Keratinocyte (primary cell): ENCODE measurements at regions not wholly inside any gene's neighbourhood (a gene's known extent, or its start where the extent isn't known, plus 50 kb on each side); places are given as distances from the start of the nearest gene placed in this dataset.

Experiments
- DNase-seq: peaks from one replicate; pipeline ENCODE4 v3.0.0-alpha.2; 2011; ENCODE audit warnings: low read depth, missing footprints, low spot score
- FAIRE-seq: peaks from 2 replicates; lab custom pipeline; 2011; peaks lifted over from hg19 to GRCh38; lab: Jason Lieb, UNC
- H2AFZ ChIP-seq: 2 replicates; pipeline ENCODE4 v1.6.0; 2012; ENCODE audit warnings: low read length, control low read depth, inconsistent platforms; ENCODE audit not compliant: control insufficient read depth
- H3K27ac ChIP-seq: 2 replicates; pipeline ENCODE4 v1.5.1; 2011; ENCODE audit warnings: low read length; ENCODE audit not compliant: control insufficient read depth, insufficient read depth
- H3K27me3 ChIP-seq: 3 replicates; pipeline ENCODE4 v1.6.0; 2011; ENCODE audit warnings: low read length; ENCODE audit not compliant: control insufficient read depth, insufficient read depth; ENCODE audit errors: extremely low read depth
- H3K36me3 ChIP-seq, 2 experiments: 2 replicates in 1 of 2; 3 replicates in 1 of 2; pipeline ENCODE4 v1.5.1; 2011; ENCODE audit warnings: low read length in 2 of 2, mild to moderate bottlenecking in 1 of 2; ENCODE audit not compliant: control insufficient read depth in 2 of 2, insufficient read depth in 2 of 2; ENCODE audit errors: extremely low read depth in 1 of 2
- H3K4me1 ChIP-seq: 3 replicates; pipeline ENCODE4 v1.5.1; 2011; ENCODE audit warnings: low read length; ENCODE audit not compliant: control insufficient read depth, insufficient read depth; ENCODE audit errors: extremely low read depth
- H3K4me2 ChIP-seq: 3 replicates; pipeline ENCODE4 v1.6.0; 2011; ENCODE audit warnings: low read depth, low read length; ENCODE audit not compliant: control insufficient read depth, insufficient read depth; ENCODE audit errors: extremely low read depth
- H3K4me3 ChIP-seq, 3 experiments: fragments of 200-600 bp in 1 of 3; sonication (generic) in 1 of 3; 2 replicates in 2 of 3; 3 replicates in 1 of 3; pipeline ENCODE4 v1.5.1; 2011 to 2016; ENCODE audit warnings: low read length in 3 of 3, mild to moderate bottlenecking in 3 of 3, control low read depth in 2 of 3, inconsistent platforms in 1 of 3, low read depth in 1 of 3, mixed read lengths in 1 of 3, mixed run types in 1 of 3, moderate library complexity in 1 of 3; ENCODE audit not compliant: control insufficient read depth in 2 of 3, insufficient read depth in 2 of 3; ENCODE audit errors: extremely low read depth in 1 of 3
- H3K79me2 ChIP-seq: 2 replicates; pipeline ENCODE4 v1.6.0; 2012; ENCODE audit warnings: low read length; ENCODE audit not compliant: control insufficient read depth, insufficient read depth
- H3K9ac ChIP-seq: 3 replicates; pipeline ENCODE4 v1.6.0; 2011; ENCODE audit warnings: low read length; ENCODE audit not compliant: control insufficient read depth, insufficient read depth; ENCODE audit errors: extremely low read depth
- H3K9me1 ChIP-seq: 3 replicates; pipeline ENCODE4 v1.6.0; 2011; ENCODE audit warnings: low read length; ENCODE audit not compliant: control insufficient read depth, insufficient read depth; ENCODE audit errors: extremely low read depth
- H3K9me3 ChIP-seq: 2 replicates; pipeline ENCODE4 v1.5.1; 2012; ENCODE audit warnings: low read depth, low read length; ENCODE audit not compliant: control insufficient read depth
- H4K20me1 ChIP-seq: 3 replicates; pipeline ENCODE4 v1.6.0; 2011; ENCODE audit warnings: low read length; ENCODE audit not compliant: control insufficient read depth, insufficient read depth; ENCODE audit errors: extremely low read depth
- CTCF ChIP-seq, 3 experiments: IDR thresholded peaks in 1 of 3; conservative IDR thresholded peaks in 1 of 3; optimal IDR thresholded peaks in 1 of 3; 2 replicates in 2 of 3; 3 replicates in 1 of 3; pipeline versions ENCODE3 to v1.5.1; 2011; ENCODE audit warnings: low read length in 3 of 3, mild to moderate bottlenecking in 3 of 3, moderate library complexity in 2 of 3, control low read depth in 1 of 3, inconsistent platforms in 1 of 3; ENCODE audit not compliant: insufficient read depth in 2 of 3; ENCODE audit errors: extremely low read depth in 1 of 3
- EZH2 ChIP-seq: IDR thresholded peaks from one replicate; pipeline ENCODE4 v1.6.1; 2012; ENCODE audit warnings: inconsistent platforms, mild to moderate bottlenecking, low read length, moderate library complexity
- dilution Hi-C: fragments of 300-500 bp; cut with MboI; formaldehyde crosslinking; loops from one replicate; pipeline ENCODE4 v1.7.0; 2020; ENCODE audit warnings: low sequenced_read_pairs; ENCODE audit not compliant: extremely low pct_ligation_motif_present

- peak; percentile 9 for FAIRE-seq
These were observed 108.5 kb downstream of the ASB7 start for GRCh38 chr15:100710744-100711515.

DNA sequence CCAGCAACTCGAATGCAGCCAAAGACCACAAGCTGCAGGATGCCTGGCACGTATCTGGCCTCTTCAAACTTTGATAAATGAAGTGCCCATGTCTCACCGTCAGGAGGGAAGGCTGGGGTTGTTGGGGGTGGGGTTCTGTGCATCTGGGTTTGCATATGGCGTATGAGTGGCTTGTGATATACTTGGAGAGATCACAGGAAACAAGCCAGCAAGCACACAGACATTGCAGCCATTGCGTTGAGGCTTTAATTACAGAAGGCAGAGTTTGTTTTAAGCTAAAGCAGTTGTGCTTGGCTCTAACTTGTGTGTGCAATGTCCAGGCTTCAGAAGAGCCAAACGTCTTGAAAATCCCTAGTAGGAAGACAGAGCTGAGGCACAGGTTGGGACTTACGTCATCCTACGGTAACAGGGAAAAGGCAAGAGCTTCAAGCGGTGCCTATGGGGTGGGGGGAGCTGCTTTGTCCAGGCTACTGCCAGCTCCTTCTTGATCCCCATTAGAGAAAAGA is 109.2 kb downstream of the ASB7 start:
- Histone ChIP-seq H4K20me1 (no peaks in the 10 kb centered on the region), H3K9ac (peak overlapping the region; percentile 96), H3K27me3 (no peaks in the 10 kb centered on the region), H3K79me2 (no peaks in the 10 kb centered on the region), H3K36me3 (no peaks in the 10 kb centered on the region), H3K4me1 (peaks cover 29% of the 10 kb centered on the region), H3K27ac (peak overlapping the region; percentile 100), H3K4me3 (no peak overlapping the region), H3K9me3 (peaks cover 3% of the 10 kb centered on the region), H3K9me1 (peaks cover 3% of the 10 kb centered on the region), H2AFZ (no peak overlapping the region), H3K4me2 (no peak overlapping the region)
- peak; percentile 59 for FAIRE-seq
- TF ChIP-seq EZH2 (no peak), CTCF (optimal IDR thresholded peaks at IDR 0.05 in 1 of 3, IDR thresholded peaks at IDR 0.05 in 1 of 3, conservative IDR thresholded peaks at IDR 0.05 in 1 of 3; ENCODE audit: extremely low read depth in 1 of 3, insufficient read depth in 2 of 3, low read length in 3 of 3) (no peak)
- no peak for DNase-seq
- dilution Hi-C loops = no loop called here

More at GRCh38 chr15:100710744-100711515, 108.5 kb downstream of the ASB7 start:
- dilution Hi-C loops = no loop called here
- Histone ChIP-seq H3K27me3 (no peaks in the 10 kb centered on the region), H4K20me1 (no peaks in the 10 kb centered on the region), H3K9me3 (peaks cover 3% of the 10 kb centered on the region), H3K9me1 (peaks cover 3% of the 10 kb centered on the region), H2AFZ (no peak overlapping the region), H3K27ac (no peak overlapping the region), H3K4me2 (no peak overlapping the region), H3K4me1 (peaks cover 29% of the 10 kb centered on the region), H3K79me2 (no peaks in the 10 kb centered on the region), H3K9ac (no peak overlapping the region), H3K36me3 (no peaks in the 10 kb centered on the region), H3K4me3 (no peak overlapping the region)
- TF ChIP-seq EZH2 (no peak), CTCF (optimal IDR thresholded peaks at IDR 0.05 in 1 of 3, IDR thresholded peaks at IDR 0.05 in 1 of 3, conservative IDR thresholded peaks at IDR 0.05 in 1 of 3; ENCODE audit: extremely low read depth in 1 of 3, insufficient read depth in 2 of 3, low read length in 3 of 3) (no peak)
- DNase-seq = no peak
